ENCODE measurements at regions not wholly inside any gene's neighbourhood (a gene's known extent, or its start where the extent isn't known, plus 50 kb on each side); places are given as distances from the start of the nearest gene placed in this dataset.

GRCh38 chr15:87135109-87135508, 1055.4 kb downstream of the AGBL1 start:
- Histone ChIP-seq H2BK15ac (replicated peaks; ENCODE audit: low read depth) (no peak overlapping the region), H2BK120ac (ENCODE audit: low read depth, low read length) (no peak overlapping the region)
- no peak for DNase-seq

DNA sequence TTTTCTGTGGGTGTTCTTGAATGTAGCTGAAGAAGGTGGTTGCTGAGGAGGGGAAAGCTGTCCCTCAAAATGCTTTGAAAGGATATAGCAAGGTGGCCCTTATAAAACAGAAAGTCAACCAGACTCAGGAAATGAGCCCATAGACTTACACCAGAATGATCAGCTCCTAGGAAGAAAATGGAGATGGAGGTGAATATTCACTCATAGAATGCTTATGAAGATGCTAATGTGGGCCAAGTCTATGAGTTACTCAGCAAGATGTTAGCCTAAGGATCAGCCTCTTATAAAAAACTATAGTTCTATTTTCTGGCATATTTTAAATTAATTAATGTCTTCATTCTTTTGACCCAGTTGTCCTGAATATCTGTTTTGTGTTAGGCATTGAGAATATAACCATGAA, 1054.0 kb downstream of the AGBL1 start:
- H3K23ac ChIP-seq (ENCODE audit: low read length): no peak overlapping the region
- no peaks in the 10 kb centered on the region for H3K79me1 ChIP-seq (ENCODE audit: low read length)
- no peaks in the 10 kb centered on the region for H3K79me2 ChIP-seq (ENCODE audit: control insufficient read depth, insufficient read depth, low read length)
- H3K9ac ChIP-seq (ENCODE audit: low read length): no peak overlapping the region
- H4K8ac ChIP-seq (ENCODE audit: low read depth, low read length): no peak overlapping the region
- H3K4me1 ChIP-seq (ENCODE audit: control insufficient read depth, low read depth, low read length): no peaks in the 10 kb centered on the region
- H2BK15ac ChIP-seq (replicated peaks; ENCODE audit: low read depth): no peak overlapping the region
- no peak overlapping the region for H4K5ac ChIP-seq (ENCODE audit: low read length)
- no peak overlapping the region for H3K27ac ChIP-seq (ENCODE audit: low read depth, low read length)
- no peaks in the 10 kb centered on the region for H3K36me3 ChIP-seq (ENCODE audit: control insufficient read depth, insufficient read depth, low read length)
- H2BK5ac ChIP-seq (ENCODE audit: low read length): no peak overlapping the region
- H3K27me3 ChIP-seq (ENCODE audit: insufficient read depth, low read length, poor library complexity): no peaks in the 10 kb centered on the region
- no peak overlapping the region for H3K56ac ChIP-seq (ENCODE audit: low read length)
- no peak overlapping the region for H2BK120ac ChIP-seq (ENCODE audit: low read depth, low read length)
- H3K4me2 ChIP-seq (ENCODE audit: low read length): no peak overlapping the region
- no peak overlapping the region for H2AK5ac ChIP-seq (ENCODE audit: low read length)
- H3K4ac ChIP-seq (ENCODE audit: low read depth, low read length): no peak overlapping the region
- no peak for DNase-seq
- H3K4me3 ChIP-seq (ENCODE audit: low read length): no peak overlapping the region
- H3K18ac ChIP-seq (ENCODE audit: low read length): no peak overlapping the region

More at GRCh38 chr15:87135109-87135508, 1055.4 kb downstream of the AGBL1 start:
- Histone ChIP-seq H4K8ac (ENCODE audit: low read depth, low read length) (no peak overlapping the region), H3K18ac (ENCODE audit: low read length) (no peak overlapping the region), H3K4ac (ENCODE audit: low read depth, low read length) (no peak overlapping the region), H3K79me2 (ENCODE audit: control insufficient read depth, insufficient read depth, low read length) (no peaks in the 10 kb centered on the region), H3K56ac (ENCODE audit: low read length) (no peak overlapping the region), H2AK5ac (ENCODE audit: low read length) (no peak overlapping the region), H3K79me1 (ENCODE audit: low read length) (no peaks in the 10 kb centered on the region), H3K36me3 (ENCODE audit: control insufficient read depth, insufficient read depth, low read length) (no peaks in the 10 kb centered on the region), H2BK5ac (ENCODE audit: low read length) (no peak overlapping the region), H3K4me1 (ENCODE audit: control insufficient read depth, low read depth, low read length) (no peaks in the 10 kb centered on the region), H3K23ac (ENCODE audit: low read length) (no peak overlapping the region), H3K4me2 (ENCODE audit: low read length) (no peak overlapping the region), H3K27me3 (ENCODE audit: insufficient read depth, low read length, poor library complexity) (no peaks in the 10 kb centered on the region), H3K4me3 (ENCODE audit: low read length) (no peak overlapping the region), H4K5ac (ENCODE audit: low read length) (no peak overlapping the region), H3K27ac (ENCODE audit: low read depth, low read length) (no peak overlapping the region), H3K9ac (ENCODE audit: low read length) (no peak overlapping the region)

DNA sequence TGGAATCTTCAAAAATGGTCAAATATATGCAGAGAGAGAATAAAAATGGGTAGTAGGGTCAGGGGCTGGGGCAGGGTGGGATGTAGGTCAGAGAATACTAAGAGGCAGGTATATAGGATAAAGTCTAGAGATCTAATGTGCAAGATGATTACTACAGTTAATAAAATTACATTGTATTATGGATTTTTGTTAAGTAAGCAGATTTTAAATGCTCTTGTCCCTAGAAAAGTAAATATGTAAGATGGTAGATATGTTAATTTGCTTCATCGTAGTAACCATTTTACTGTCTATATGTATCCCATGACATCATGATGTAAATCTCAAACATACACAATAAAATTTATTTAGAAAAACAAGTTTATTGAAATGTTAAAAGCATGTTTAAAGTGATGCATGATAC, 1051.4 kb downstream of the AGBL1 start:
- no peak overlapping the region for H3K4me3 ChIP-seq (ENCODE audit: low read length)
- H3K27ac ChIP-seq (ENCODE audit: low read depth, low read length): no peak overlapping the region
- no CpG with 5 or more reads among the region's 1 CpG for WGBS (ENCODE audit: extremely low coverage, insufficient coverage, low lambda C conversion rate)
- H3K79me1 ChIP-seq (ENCODE audit: low read length): no peaks in the 10 kb centered on the region
- no peak overlapping the region for H4K8ac ChIP-seq (ENCODE audit: low read depth, low read length)
- no peak overlapping the region for H2AK5ac ChIP-seq (ENCODE audit: low read length)
- H3K56ac ChIP-seq (ENCODE audit: low read length): no peak overlapping the region
- no peak overlapping the region for H4K5ac ChIP-seq (ENCODE audit: low read length)
- no peak overlapping the region for H3K4ac ChIP-seq (ENCODE audit: low read depth, low read length)
- no peak overlapping the region for H3K9ac ChIP-seq (ENCODE audit: low read length)
- no peak overlapping the region for H3K4me2 ChIP-seq (ENCODE audit: low read length)
- no peaks in the 10 kb centered on the region for H3K4me1 ChIP-seq (ENCODE audit: control insufficient read depth, low read depth, low read length)
- no peak overlapping the region for H2BK120ac ChIP-seq (ENCODE audit: low read depth, low read length)
- H3K27me3 ChIP-seq (ENCODE audit: insufficient read depth, low read length, poor library complexity): no peaks in the 10 kb centered on the region
- H2BK15ac ChIP-seq (replicated peaks; ENCODE audit: low read depth): no peak overlapping the region
- no peaks in the 10 kb centered on the region for H3K79me2 ChIP-seq (ENCODE audit: control insufficient read depth, insufficient read depth, low read length)
- H3K23ac ChIP-seq (ENCODE audit: low read length): no peak overlapping the region
- H3K36me3 ChIP-seq (ENCODE audit: control insufficient read depth, insufficient read depth, low read length): no peaks in the 10 kb centered on the region
- no peak overlapping the region for H3K18ac ChIP-seq (ENCODE audit: low read length)
- H2BK5ac ChIP-seq (ENCODE audit: low read length): no peak overlapping the region
- no peak for DNase-seq

DNA sequence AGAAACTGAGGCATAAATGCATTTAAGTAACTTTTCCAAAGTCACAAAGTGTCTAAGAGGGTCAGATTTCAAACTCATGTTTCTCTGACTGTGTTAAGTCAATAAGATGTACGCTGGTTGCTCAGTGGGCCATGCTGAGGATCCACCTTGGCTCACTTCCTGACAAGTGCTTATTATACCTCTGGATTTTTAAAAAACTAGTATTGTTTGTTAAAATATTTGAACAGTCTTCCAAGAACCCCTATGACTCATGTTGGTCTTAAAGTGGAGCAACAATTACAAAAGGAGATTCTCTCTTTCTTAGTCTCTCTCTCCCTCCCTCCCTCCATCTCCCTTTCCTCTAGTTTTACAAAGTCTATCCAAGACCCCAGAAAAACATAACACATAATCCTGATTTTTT, 1050.2 kb downstream of the AGBL1 start:
- no peak overlapping the region for H3K18ac ChIP-seq (ENCODE audit: low read length)
- no peak overlapping the region for H4K5ac ChIP-seq (ENCODE audit: low read length)
- no peak overlapping the region for H3K56ac ChIP-seq (ENCODE audit: low read length)
- no peak overlapping the region for H3K9ac ChIP-seq (ENCODE audit: low read length)
- no peak overlapping the region for H2AK5ac ChIP-seq (ENCODE audit: low read length)
- H3K79me2 ChIP-seq (ENCODE audit: control insufficient read depth, insufficient read depth, low read length): no peaks in the 10 kb centered on the region
- WGBS (ENCODE audit: extremely low coverage, insufficient coverage, low lambda C conversion rate): no CpG with 5 or more reads among the region's 1 CpG
- no peak overlapping the region for H2BK5ac ChIP-seq (ENCODE audit: low read length)
- H4K8ac ChIP-seq (ENCODE audit: low read depth, low read length): no peak overlapping the region
- H3K4me3 ChIP-seq (ENCODE audit: low read length): no peak overlapping the region
- H3K4ac ChIP-seq (ENCODE audit: low read depth, low read length): no peak overlapping the region
- H3K4me1 ChIP-seq (ENCODE audit: control insufficient read depth, low read depth, low read length): no peaks in the 10 kb centered on the region
- H2BK15ac ChIP-seq (replicated peaks; ENCODE audit: low read depth): no peak overlapping the region
- no peaks in the 10 kb centered on the region for H3K36me3 ChIP-seq (ENCODE audit: control insufficient read depth, insufficient read depth, low read length)
- no peak overlapping the region for H3K27ac ChIP-seq (ENCODE audit: low read depth, low read length)
- H3K4me2 ChIP-seq (ENCODE audit: low read length): no peak overlapping the region
- no peak overlapping the region for H2BK120ac ChIP-seq (ENCODE audit: low read depth, low read length)
- no peaks in the 10 kb centered on the region for H3K27me3 ChIP-seq (ENCODE audit: insufficient read depth, low read length, poor library complexity)
- H3K23ac ChIP-seq (ENCODE audit: low read length): no peak overlapping the region
- DNase-seq: no peak
- H3K79me1 ChIP-seq (ENCODE audit: low read length): no peaks in the 10 kb centered on the region

GRCh38 chr15:87123676-87124382, 1044.2 kb downstream of the AGBL1 start:
- no peak for DNase-seq
- no peak overlapping the region for H4K5ac ChIP-seq (ENCODE audit: low read length)
- H3K79me1 ChIP-seq (ENCODE audit: low read length): no peaks in the 10 kb centered on the region
- no peak overlapping the region for H2BK120ac ChIP-seq (ENCODE audit: low read depth, low read length)
- no peak overlapping the region for H2BK5ac ChIP-seq (ENCODE audit: low read length)
- H3K56ac ChIP-seq (ENCODE audit: low read length): no peak overlapping the region
- H3K4me1 ChIP-seq (ENCODE audit: control insufficient read depth, low read depth, low read length): no peaks in the 10 kb centered on the region
- H2BK15ac ChIP-seq (replicated peaks; ENCODE audit: low read depth): no peak overlapping the region
- no peak overlapping the region for H3K27ac ChIP-seq (ENCODE audit: low read depth, low read length)
- no peak overlapping the region for H3K4me2 ChIP-seq (ENCODE audit: low read length)
- no peaks in the 10 kb centered on the region for H3K27me3 ChIP-seq (ENCODE audit: insufficient read depth, low read length, poor library complexity)
- H4K8ac ChIP-seq (ENCODE audit: low read depth, low read length): no peak overlapping the region
- H3K36me3 ChIP-seq (ENCODE audit: control insufficient read depth, insufficient read depth, low read length): no peaks in the 10 kb centered on the region
- no peak overlapping the region for H3K23ac ChIP-seq (ENCODE audit: low read length)
- no peak overlapping the region for H2AK5ac ChIP-seq (ENCODE audit: low read length)
- no peak overlapping the region for H3K4me3 ChIP-seq (ENCODE audit: low read length)
- no peak overlapping the region for H3K18ac ChIP-seq (ENCODE audit: low read length)
- no peak overlapping the region for H3K9ac ChIP-seq (ENCODE audit: low read length)
- no peaks in the 10 kb centered on the region for H3K79me2 ChIP-seq (ENCODE audit: control insufficient read depth, insufficient read depth, low read length)
- H3K4ac ChIP-seq (ENCODE audit: low read depth, low read length): no peak overlapping the region
- WGBS (ENCODE audit: extremely low coverage, insufficient coverage, low lambda C conversion rate): no CpG with 5 or more reads among the region's 27 CpGs

GRCh38 chr15:87121336-87121735, 1041.7 kb downstream of the AGBL1 start:
- Histone ChIP-seq H3K27me3 (ENCODE audit: insufficient read depth, low read length, poor library complexity) (no peaks in the 10 kb centered on the region), H3K18ac (ENCODE audit: low read length) (no peak overlapping the region), H3K79me1 (ENCODE audit: low read length) (no peaks in the 10 kb centered on the region), H3K27ac (ENCODE audit: low read depth, low read length) (no peak overlapping the region), H3K56ac (ENCODE audit: low read length) (no peak overlapping the region), H3K23ac (ENCODE audit: low read length) (no peak overlapping the region), H3K36me3 (ENCODE audit: control insufficient read depth, insufficient read depth, low read length) (no peaks in the 10 kb centered on the region), H4K8ac (ENCODE audit: low read depth, low read length) (no peak overlapping the region), H3K4ac (ENCODE audit: low read depth, low read length) (no peak overlapping the region), H3K4me2 (ENCODE audit: low read length) (no peak overlapping the region), H4K5ac (ENCODE audit: low read length) (no peak overlapping the region), H3K9ac (ENCODE audit: low read length) (no peak overlapping the region), H2AK5ac (ENCODE audit: low read length) (no peak overlapping the region), H2BK120ac (ENCODE audit: low read depth, low read length) (no peak overlapping the region), H3K79me2 (ENCODE audit: control insufficient read depth, insufficient read depth, low read length) (no peaks in the 10 kb centered on the region), H2BK5ac (ENCODE audit: low read length) (no peak overlapping the region), H2BK15ac (replicated peaks; ENCODE audit: low read depth) (no peak overlapping the region), H3K4me3 (ENCODE audit: low read length) (no peak overlapping the region), H3K4me1 (ENCODE audit: control insufficient read depth, low read depth, low read length) (no peaks in the 10 kb centered on the region)
- WGBS (ENCODE audit: extremely low coverage, insufficient coverage, low lambda C conversion rate): no CpG with 5 or more reads among the region's 2 CpGs
- peak; percentile 28 for DNase-seq

Data from mesendoderm (in vitro differentiated cells).